IPS-15b (cell line): ENCODE measurements at regions not wholly inside any gene's neighbourhood (a gene's known extent, or its start where the extent isn't known, plus 50 kb on each side); places are given as distances from the start of the nearest gene placed in this dataset.
"Not testable (repeated sequence)": the region's sequence is repeated elsewhere in the genome, so short reads cannot be mapped to it uniquely, and the experiment has no call there.

Experiments
- H3K27me3 ChIP-seq: one replicate; pipeline ENCODE4 v1.6.1; 2013; ENCODE audit warnings: low read length; ENCODE audit not compliant: control insufficient read depth, insufficient read depth
- H3K36me3 ChIP-seq: one replicate; pipeline ENCODE4 v1.6.1; 2013; ENCODE audit warnings: low read length; ENCODE audit not compliant: control insufficient read depth, insufficient read depth
- H3K4me1 ChIP-seq: one replicate; pipeline ENCODE4 v1.6.1; 2013; ENCODE audit warnings: mild to moderate bottlenecking, low read length; ENCODE audit not compliant: control insufficient read depth, insufficient read depth
- H3K4me3 ChIP-seq: one replicate; pipeline ENCODE4 v1.5.1; 2013; ENCODE audit warnings: low read depth, low read length
- H3K9ac ChIP-seq: one replicate; pipeline ENCODE4 v1.6.1; 2013; ENCODE audit warnings: low read depth, mild to moderate bottlenecking, low read length
- H3K9me3 ChIP-seq: one replicate; pipeline ENCODE4 v1.6.1; 2013; ENCODE audit warnings: mild to moderate bottlenecking, low read length; ENCODE audit not compliant: control insufficient read depth, insufficient read depth

GRCh38 chr7:106534271-106534846, 126.6 kb downstream of the CCDC71L start:
- H3K9me3 ChIP-seq: no peaks in the 10 kb centered on the region
- H3K4me1 ChIP-seq: no peaks in the 10 kb centered on the region
- no peak overlapping the region for H3K4me3 ChIP-seq
- H3K27me3 ChIP-seq: no peaks in the 10 kb centered on the region
- H3K36me3 ChIP-seq: no peaks in the 10 kb centered on the region
- no peak overlapping the region for H3K9ac ChIP-seq

GRCh38 chr7:106530183-106530582, 130.8 kb downstream of the CCDC71L start:
- not testable (repeated sequence) for H3K27me3 ChIP-seq, H3K9me3 ChIP-seq, H3K4me3 ChIP-seq, H3K4me1 ChIP-seq, H3K9ac ChIP-seq, H3K36me3 ChIP-seq

GRCh38 chr7:106526617-106527016, 134.3 kb downstream of the CCDC71L start:
- H3K27me3 ChIP-seq, H3K9ac ChIP-seq, H3K4me3 ChIP-seq, H3K36me3 ChIP-seq, H3K4me1 ChIP-seq, H3K9me3 ChIP-seq: not testable (repeated sequence)

- no peaks in the 10 kb centered on the region for H3K27me3 ChIP-seq
- no peaks in the 10 kb centered on the region for H3K9me3 ChIP-seq
- H3K4me3 ChIP-seq: no peak overlapping the region
- H3K9ac ChIP-seq: no peak overlapping the region
- no peaks in the 10 kb centered on the region for H3K4me1 ChIP-seq
- no peaks in the 10 kb centered on the region for H3K36me3 ChIP-seq
These were observed 136.3 kb downstream of the CCDC71L start for GRCh38 chr7:106524690-106525059.

GRCh38 chr7:106523482-106523881, 137.5 kb downstream of the CCDC71L start:
- Histone ChIP-seq H3K27me3 (no peaks in the 10 kb centered on the region), H3K4me3 (no peak overlapping the region), H3K4me1 (no peaks in the 10 kb centered on the region)

GRCh38 chr7:106522696-106523095, 138.3 kb downstream of the CCDC71L start:
- no peak overlapping the region for H3K4me3 ChIP-seq
- H3K4me1 ChIP-seq: no peaks in the 10 kb centered on the region
- H3K27me3 ChIP-seq: no peaks in the 10 kb centered on the region
- H3K36me3 ChIP-seq: no peaks in the 10 kb centered on the region
- no peaks in the 10 kb centered on the region for H3K9me3 ChIP-seq
- no peak overlapping the region for H3K9ac ChIP-seq

More at GRCh38 chr7:106523482-106523881, 137.5 kb downstream of the CCDC71L start:
- Histone ChIP-seq H3K9me3 (no peaks in the 10 kb centered on the region), H3K9ac (no peak overlapping the region), H3K36me3 (no peaks in the 10 kb centered on the region)

- Histone ChIP-seq H3K9me3 (no peaks in the 10 kb centered on the region), H3K27me3 (no peaks in the 10 kb centered on the region), H3K9ac (no peak overlapping the region), H3K36me3 (no peaks in the 10 kb centered on the region), H3K4me1 (no peaks in the 10 kb centered on the region), H3K4me3 (no peak overlapping the region)
These were observed 139.4 kb downstream of the CCDC71L start for GRCh38 chr7:106521541-106521940.

- Histone ChIP-seq H3K27me3 (no peaks in the 10 kb centered on the region), H3K9ac (no peak overlapping the region), H3K4me1 (no peaks in the 10 kb centered on the region), H3K36me3 (no peaks in the 10 kb centered on the region), H3K4me3 (no peak overlapping the region), H3K9me3 (no peaks in the 10 kb centered on the region)
These were observed 139.9 kb downstream of the CCDC71L start for GRCh38 chr7:106520962-106521514.

- Histone ChIP-seq H3K27me3 (no peaks in the 10 kb centered on the region), H3K36me3 (no peaks in the 10 kb centered on the region), H3K9ac (no peak overlapping the region)
These were observed 142.0 kb downstream of the CCDC71L start for GRCh38 chr7:106518967-106519366.

GRCh38 chr7:106518239-106518638, 142.7 kb downstream of the CCDC71L start:
- no peaks in the 10 kb centered on the region for H3K9me3 ChIP-seq
- H3K9ac ChIP-seq: no peak overlapping the region
- H3K36me3 ChIP-seq: no peaks in the 10 kb centered on the region
- no peak overlapping the region for H3K4me3 ChIP-seq
- no peaks in the 10 kb centered on the region for H3K27me3 ChIP-seq
- no peaks in the 10 kb centered on the region for H3K4me1 ChIP-seq

More at GRCh38 chr7:106518967-106519366, 142.0 kb downstream of the CCDC71L start:
- Histone ChIP-seq H3K9me3 (no peaks in the 10 kb centered on the region), H3K4me3 (no peak overlapping the region), H3K4me1 (no peaks in the 10 kb centered on the region)

GRCh38 chr7:106517508-106517907, 143.4 kb downstream of the CCDC71L start:
- no peaks in the 10 kb centered on the region for H3K4me1 ChIP-seq
- no peak overlapping the region for H3K9ac ChIP-seq
- H3K36me3 ChIP-seq: no peaks in the 10 kb centered on the region
- H3K9me3 ChIP-seq: no peaks in the 10 kb centered on the region
- no peaks in the 10 kb centered on the region for H3K27me3 ChIP-seq
- no peak overlapping the region for H3K4me3 ChIP-seq

- H3K9ac ChIP-seq: no peak overlapping the region
- no peak overlapping the region for H3K4me3 ChIP-seq
- no peaks in the 10 kb centered on the region for H3K36me3 ChIP-seq
- no peaks in the 10 kb centered on the region for H3K4me1 ChIP-seq
- no peaks in the 10 kb centered on the region for H3K9me3 ChIP-seq
- no peaks in the 10 kb centered on the region for H3K27me3 ChIP-seq
These were observed 145.6 kb downstream of the CCDC71L start for GRCh38 chr7:106515321-106515720.
